Spleen (tissue), 7 donors: ENCODE measurements at regions not wholly inside any gene's neighbourhood (a gene's known extent, or its start where the extent isn't known, plus 50 kb on each side); places are given as distances from the start of the nearest gene placed in this dataset.
"Not testable (repeated sequence)": the region's sequence is repeated elsewhere in the genome, so short reads cannot be mapped to it uniquely, and the experiment has no call there.

ENCODE experiments used
- POLR2A ChIP-seq, 3 donors: fragments of 450-650 bp; IDR thresholded peaks; one replicate each; pipeline ENCODE4 v1.5.1; 2017; ENCODE audit warnings: antibody characterized with exemption in 3 of 3, mild to moderate bottlenecking in 1 of 3
- TF ChIP-seq, protein P1 (sequence below), 11 experiments: fragments of 200-600 bp in 7 of 11; fragments of 450-650 bp in 4 of 11; sonication (generic) in 4 of 11; IDR thresholded peaks in 8 of 11; conservative IDR thresholded peaks in 3 of 11; 1 replicate in 7 of 11; 2 replicates in 4 of 11; pipeline versions ENCODE4 v1.4.0 to v1.8.0; 2016 to 2021; ENCODE audit warnings: antibody characterized with exemption in 11 of 11, inconsistent platforms in 4 of 11, mild to moderate bottlenecking in 1 of 11
- donor health status: DM: no; HTN: no; CAD: no; lungs with moderate emphysema.
- donor health status: DM: no; HTN: no; CAD: no.
- donor health status: DM: no; HTN: no; CAD: no.

DNA sequence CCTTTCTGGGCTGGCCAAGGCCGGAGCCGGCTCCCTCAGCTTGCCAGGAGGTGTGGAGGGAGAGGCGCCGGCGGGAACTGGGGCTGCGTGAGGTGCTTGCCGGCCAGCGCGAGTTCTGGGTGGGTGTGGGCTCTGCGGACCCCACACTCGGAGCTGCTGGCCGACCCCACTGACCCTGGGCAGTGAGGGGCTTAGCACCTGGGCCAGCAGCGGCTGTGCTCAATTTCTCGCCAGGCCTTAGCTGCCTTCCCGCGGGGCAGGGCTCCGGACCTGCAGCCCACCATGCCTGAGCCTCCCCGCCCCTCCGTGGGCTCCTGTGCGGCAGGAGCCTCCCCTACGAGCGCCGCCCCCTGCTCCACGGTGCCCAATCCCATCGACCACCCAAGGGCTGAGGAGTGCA is 103.4 kb upstream of the JCAD start:
- TF ChIP-seq, protein P1, sequence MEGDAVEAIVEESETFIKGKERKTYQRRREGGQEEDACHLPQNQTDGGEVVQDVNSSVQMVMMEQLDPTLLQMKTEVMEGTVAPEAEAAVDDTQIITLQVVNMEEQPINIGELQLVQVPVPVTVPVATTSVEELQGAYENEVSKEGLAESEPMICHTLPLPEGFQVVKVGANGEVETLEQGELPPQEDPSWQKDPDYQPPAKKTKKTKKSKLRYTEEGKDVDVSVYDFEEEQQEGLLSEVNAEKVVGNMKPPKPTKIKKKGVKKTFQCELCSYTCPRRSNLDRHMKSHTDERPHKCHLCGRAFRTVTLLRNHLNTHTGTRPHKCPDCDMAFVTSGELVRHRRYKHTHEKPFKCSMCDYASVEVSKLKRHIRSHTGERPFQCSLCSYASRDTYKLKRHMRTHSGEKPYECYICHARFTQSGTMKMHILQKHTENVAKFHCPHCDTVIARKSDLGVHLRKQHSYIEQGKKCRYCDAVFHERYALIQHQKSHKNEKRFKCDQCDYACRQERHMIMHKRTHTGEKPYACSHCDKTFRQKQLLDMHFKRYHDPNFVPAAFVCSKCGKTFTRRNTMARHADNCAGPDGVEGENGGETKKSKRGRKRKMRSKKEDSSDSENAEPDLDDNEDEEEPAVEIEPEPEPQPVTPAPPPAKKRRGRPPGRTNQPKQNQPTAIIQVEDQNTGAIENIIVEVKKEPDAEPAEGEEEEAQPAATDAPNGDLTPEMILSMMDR (IDR thresholded peaks at IDR 0.05 in 8 of 11, conservative IDR thresholded peaks at IDR 0.05 in 3 of 11): not testable (repeated sequence)
- TF ChIP-seq POLR2A (IDR thresholded peaks at IDR 0.05): not testable (repeated sequence)
